ENCODE measurements at regions not wholly inside any gene's neighbourhood (a gene's known extent, or its start where the extent isn't known, plus 50 kb on each side); places are given as distances from the start of the nearest gene placed in this dataset.

DNA sequence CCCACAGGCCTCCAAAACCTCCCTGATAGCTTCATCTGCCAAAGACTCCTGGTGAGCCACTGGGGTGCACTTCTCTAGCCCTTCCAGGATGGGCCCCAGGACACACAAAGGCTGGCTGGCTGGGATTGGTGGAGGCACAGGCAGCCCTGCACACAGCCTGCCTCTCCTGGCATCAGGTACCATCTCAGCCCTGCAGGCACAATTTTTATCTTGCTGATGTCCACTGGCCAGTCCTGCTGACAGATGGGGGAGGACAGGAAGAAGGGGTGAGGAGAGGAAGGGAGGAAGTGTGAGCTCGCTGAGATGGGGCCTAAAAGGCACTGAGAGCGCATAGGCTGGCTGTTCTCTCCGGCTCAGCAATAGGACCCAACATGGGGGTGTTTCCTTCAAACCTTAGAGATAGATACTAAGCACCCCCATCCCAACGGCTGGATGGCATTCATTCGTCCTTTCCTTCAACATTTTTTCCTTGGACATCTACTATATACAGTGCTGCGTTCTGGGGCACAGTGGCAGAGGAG, 92.7 kb downstream of the PJA1 start:
- H3K4me3 ChIP-seq (ENCODE audit: control insufficient read depth, low read depth, low read length): no peak overlapping the region
- TF ChIP-seq, protein P1, sequence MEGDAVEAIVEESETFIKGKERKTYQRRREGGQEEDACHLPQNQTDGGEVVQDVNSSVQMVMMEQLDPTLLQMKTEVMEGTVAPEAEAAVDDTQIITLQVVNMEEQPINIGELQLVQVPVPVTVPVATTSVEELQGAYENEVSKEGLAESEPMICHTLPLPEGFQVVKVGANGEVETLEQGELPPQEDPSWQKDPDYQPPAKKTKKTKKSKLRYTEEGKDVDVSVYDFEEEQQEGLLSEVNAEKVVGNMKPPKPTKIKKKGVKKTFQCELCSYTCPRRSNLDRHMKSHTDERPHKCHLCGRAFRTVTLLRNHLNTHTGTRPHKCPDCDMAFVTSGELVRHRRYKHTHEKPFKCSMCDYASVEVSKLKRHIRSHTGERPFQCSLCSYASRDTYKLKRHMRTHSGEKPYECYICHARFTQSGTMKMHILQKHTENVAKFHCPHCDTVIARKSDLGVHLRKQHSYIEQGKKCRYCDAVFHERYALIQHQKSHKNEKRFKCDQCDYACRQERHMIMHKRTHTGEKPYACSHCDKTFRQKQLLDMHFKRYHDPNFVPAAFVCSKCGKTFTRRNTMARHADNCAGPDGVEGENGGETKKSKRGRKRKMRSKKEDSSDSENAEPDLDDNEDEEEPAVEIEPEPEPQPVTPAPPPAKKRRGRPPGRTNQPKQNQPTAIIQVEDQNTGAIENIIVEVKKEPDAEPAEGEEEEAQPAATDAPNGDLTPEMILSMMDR (IDR thresholded peaks at IDR 0.05; ENCODE audit: control insufficient read depth, insufficient read depth, low read depth, low read length, missing control alignments): no peak
- no peak for DNase-seq (ENCODE audit: low read depth)

DNA sequence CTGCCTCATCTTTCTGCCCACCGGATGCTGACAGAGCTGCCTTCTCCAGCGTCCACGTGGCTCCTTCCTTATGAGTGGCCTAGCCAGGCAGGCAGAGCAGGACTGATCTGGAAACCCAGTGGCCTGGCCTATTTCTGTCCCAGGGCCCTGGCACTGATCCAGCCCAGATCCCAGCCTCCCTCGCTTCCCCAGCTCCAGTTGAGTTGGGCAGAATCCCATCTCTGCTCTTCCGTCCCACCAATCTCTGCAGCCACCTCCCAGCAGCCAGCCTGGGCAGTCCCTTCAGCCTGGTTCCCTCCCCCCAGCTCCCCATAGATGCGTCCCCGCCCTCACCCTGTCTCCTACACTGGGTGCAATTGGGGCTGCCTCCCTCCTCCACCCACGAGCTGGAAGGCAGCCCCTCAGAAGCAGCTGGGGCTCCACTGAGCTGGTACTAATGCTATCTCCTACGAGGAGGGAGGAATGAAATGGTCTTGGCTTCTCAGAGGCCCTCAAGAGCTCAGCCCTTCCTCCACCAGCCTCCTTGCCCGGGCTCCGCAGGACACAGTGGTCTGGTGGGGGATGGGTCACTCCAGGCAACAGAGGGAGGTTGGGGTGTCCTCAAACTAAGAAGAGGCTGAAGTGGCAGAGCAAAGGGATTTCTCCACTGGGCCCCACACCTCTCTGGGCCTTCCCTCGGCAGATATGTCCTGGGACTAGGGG, 94.2 kb downstream of the PJA1 start:
- no peak for DNase-seq (ENCODE audit: low read depth)
- TF ChIP-seq, protein P1 (IDR thresholded peaks at IDR 0.05; ENCODE audit: control insufficient read depth, insufficient read depth, low read depth, low read length, missing control alignments): no peak
- H3K4me3 ChIP-seq (ENCODE audit: control insufficient read depth, low read depth, low read length): no peak overlapping the region

DNA sequence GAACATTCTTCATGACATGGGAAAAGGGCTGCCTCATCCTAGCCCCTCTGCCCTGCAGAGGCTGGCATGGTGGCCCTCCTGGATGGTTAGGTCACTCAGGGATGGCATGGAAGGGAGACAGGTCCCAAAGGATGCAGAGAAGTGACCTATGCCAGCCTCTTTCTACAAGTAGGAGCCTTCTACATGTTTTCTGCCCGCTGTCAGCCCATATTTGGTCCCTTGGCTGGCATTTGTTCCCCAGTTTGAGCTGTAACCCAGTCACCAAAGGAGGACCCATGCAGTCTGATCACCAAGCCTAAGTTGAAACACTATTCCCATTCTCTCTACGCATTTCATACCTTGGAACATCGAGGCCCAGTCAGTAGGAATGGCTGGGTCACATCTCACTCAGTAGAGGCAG, 95.4 kb downstream of the PJA1 start:
- no peak for DNase-seq (ENCODE audit: low read depth)
- TF ChIP-seq, protein P1 (IDR thresholded peaks at IDR 0.05; ENCODE audit: control insufficient read depth, insufficient read depth, low read depth, low read length, missing control alignments): no peak
- no peak overlapping the region for H3K4me3 ChIP-seq (ENCODE audit: control insufficient read depth, low read depth, low read length)

DNA sequence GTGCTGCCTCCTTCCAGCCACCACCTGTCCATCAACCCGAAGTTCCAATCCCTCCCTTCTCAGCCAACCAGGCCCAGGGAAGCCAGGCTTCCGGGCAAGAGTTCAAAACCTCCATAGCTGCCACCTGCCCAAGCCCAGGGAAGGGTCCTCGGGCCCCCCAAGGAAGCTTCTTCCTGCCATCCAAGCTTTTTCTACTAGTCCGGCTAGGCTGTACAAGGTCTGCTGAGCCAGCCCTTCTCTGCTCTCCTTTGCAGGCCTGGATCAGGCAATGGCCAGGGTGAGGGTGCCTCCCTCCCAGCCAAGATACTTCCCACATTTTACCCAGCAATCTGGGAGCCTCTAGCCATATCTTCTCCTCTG, 96.2 kb downstream of the PJA1 start:
- TF ChIP-seq, protein P1 (IDR thresholded peaks at IDR 0.05; ENCODE audit: control insufficient read depth, insufficient read depth, low read depth, low read length, missing control alignments): no peak
- no peak overlapping the region for H3K4me3 ChIP-seq (ENCODE audit: control insufficient read depth, low read depth, low read length)
- DNase-seq (ENCODE audit: low read depth): no peak

DNA sequence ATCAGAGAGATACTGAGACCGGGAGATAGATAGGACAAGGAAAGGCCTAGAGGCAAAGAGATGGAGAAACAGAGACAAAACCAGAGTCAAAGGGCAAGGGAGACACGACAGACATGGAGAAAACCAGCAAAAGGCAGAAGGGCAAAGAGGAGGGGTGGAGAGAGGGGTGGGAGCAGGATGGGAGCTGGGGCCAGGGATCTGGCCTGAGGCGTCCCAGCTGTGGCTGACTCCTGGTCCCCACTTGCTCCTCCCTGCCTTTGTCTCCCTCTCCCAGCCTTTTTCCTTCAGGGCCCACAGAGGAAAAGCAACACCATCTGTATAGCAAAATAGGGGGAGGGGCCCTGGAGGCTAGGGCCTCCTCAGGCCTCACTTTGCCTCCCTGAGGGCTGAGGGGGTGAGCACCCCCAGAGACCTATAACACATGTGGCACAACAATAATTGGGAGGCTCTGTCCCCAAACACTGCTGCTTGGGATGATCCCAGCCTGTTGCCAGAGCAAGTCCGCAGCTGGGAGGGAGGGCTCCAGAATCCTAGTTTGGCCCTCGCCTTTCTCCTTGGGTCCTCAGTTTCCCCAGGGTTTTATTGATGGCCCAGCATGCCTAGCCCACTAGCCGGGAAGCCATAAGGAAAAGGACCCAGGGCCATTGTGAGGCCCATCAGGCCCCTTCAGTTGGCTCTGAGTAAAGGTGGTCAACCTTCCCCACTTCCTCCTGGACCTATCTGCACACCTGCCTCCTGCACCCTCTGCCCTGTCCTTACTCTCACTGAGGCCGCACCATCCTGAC, 96.8 kb downstream of the PJA1 start:
- DNase-seq (ENCODE audit: low read depth): no peak
- TF ChIP-seq, protein P1 (IDR thresholded peaks at IDR 0.05; ENCODE audit: control insufficient read depth, insufficient read depth, low read depth, low read length, missing control alignments): no peak
- no peak overlapping the region for H3K4me3 ChIP-seq (ENCODE audit: control insufficient read depth, low read depth, low read length)

DNA sequence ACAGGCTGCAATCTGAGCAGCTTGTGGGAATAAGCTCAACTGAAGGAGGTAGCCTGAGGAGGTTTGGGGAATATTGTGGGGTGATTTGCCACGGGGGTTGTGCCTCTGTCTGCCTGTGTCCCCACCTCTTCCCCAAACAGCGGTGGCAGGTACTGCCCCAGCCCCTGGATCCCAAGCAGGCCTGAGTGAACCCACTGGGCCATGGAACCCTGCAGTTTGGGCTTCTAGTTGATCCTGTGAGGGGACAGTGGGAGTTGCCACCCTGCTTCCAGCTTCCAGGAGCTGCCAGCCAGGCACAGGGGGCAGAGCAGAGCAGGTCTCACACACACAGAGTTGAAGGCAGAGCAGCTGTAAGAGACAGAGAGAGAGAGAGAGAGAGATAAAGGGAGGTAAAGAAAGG, 97.4 kb downstream of the PJA1 start:
- H3K4me3 ChIP-seq (ENCODE audit: control insufficient read depth, low read depth, low read length): no peak overlapping the region
- no peak for DNase-seq (ENCODE audit: low read depth)
- TF ChIP-seq, protein P1 (IDR thresholded peaks at IDR 0.05; ENCODE audit: control insufficient read depth, insufficient read depth, low read depth, low read length, missing control alignments): no peak

All from AG09309 (cell line).